Astrocyte (in vitro differentiated cells and primary cell): ENCODE measurements at regions not wholly inside any gene's neighbourhood (a gene's known extent, or its start where the extent isn't known, plus 50 kb on each side); places are given as distances from the start of the nearest gene placed in this dataset.

ENCODE experiments used
- CTCF ChIP-seq: IDR thresholded peaks from 2 replicates; pipeline ENCODE4 v1.5.1; 2011; ENCODE audit warnings: low read depth, mild to moderate bottlenecking, inconsistent platforms, low read length, moderate library complexity; ENCODE audit not compliant: insufficient read depth
- EZH2 ChIP-seq: IDR thresholded peaks from 2 replicates; pipeline ENCODE4 v1.6.1; 2012; ENCODE audit warnings: mild to moderate bottlenecking, low read length, inconsistent platforms; ENCODE audit not compliant: insufficient read depth

- TF ChIP-seq CTCF (no peak), EZH2 (no peak)
Measured at GRCh38 chr13:37476874-37477273, 121.7 kb downstream of the POSTN start.
